ENCODE measurements at regions not wholly inside any gene's neighbourhood (a gene's known extent, or its start where the extent isn't known, plus 50 kb on each side); places are given as distances from the start of the nearest gene placed in this dataset.

DNA sequence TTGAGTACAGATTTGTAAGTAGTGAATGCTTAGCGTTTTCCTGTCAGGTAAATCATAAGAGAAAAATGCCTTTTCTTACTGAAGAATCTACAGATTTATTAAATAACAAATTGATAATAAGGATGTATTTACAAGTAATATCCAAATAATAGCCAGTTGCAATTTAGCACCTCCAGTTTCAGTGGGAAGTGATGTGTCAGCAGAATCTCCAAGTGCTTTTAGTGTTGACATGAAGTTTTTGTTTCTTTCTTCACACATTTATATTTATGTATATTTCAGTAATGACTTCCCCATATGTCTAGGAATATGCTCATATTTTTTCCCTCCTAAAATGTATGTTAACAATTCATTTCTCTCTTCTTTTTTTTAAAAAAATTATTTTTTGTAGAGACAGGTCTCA lies 229.9 kb upstream of the GRIN3A start:
- H2AFZ ChIP-seq (replicated peaks): no peak overlapping the region
- H3K27me3 ChIP-seq: no peaks in the 10 kb centered on the region
- H3K27me3 Mint-ChIP-seq (ENCODE audit: insufficient read depth, low read depth): peaks cover 2% of the 10 kb centered on the region
- no peaks in the 10 kb centered on the region for H3K36me3 Mint-ChIP-seq
- no peaks in the 10 kb centered on the region for H3K4me1 ChIP-seq
- H3K36me3 ChIP-seq: no peaks in the 10 kb centered on the region
- H3K4me2 ChIP-seq: no peak overlapping the region
- H3K9me3 Mint-ChIP-seq: no peaks in the 10 kb centered on the region
- H4K20me1 ChIP-seq (ENCODE audit: low read depth): no peaks in the 10 kb centered on the region
- peaks cover 17% of the 10 kb centered on the region for H3K4me1 Mint-ChIP-seq
- H3K9ac ChIP-seq: no peak overlapping the region
- TF ChIP-seq EZH2phosphoT487 (IDR thresholded peaks at IDR 0.05) (no peak), EZH2 (IDR thresholded peaks at IDR 0.05) (no peak)
- TF ChIP-seq, protein P1, sequence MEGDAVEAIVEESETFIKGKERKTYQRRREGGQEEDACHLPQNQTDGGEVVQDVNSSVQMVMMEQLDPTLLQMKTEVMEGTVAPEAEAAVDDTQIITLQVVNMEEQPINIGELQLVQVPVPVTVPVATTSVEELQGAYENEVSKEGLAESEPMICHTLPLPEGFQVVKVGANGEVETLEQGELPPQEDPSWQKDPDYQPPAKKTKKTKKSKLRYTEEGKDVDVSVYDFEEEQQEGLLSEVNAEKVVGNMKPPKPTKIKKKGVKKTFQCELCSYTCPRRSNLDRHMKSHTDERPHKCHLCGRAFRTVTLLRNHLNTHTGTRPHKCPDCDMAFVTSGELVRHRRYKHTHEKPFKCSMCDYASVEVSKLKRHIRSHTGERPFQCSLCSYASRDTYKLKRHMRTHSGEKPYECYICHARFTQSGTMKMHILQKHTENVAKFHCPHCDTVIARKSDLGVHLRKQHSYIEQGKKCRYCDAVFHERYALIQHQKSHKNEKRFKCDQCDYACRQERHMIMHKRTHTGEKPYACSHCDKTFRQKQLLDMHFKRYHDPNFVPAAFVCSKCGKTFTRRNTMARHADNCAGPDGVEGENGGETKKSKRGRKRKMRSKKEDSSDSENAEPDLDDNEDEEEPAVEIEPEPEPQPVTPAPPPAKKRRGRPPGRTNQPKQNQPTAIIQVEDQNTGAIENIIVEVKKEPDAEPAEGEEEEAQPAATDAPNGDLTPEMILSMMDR (IDR thresholded peaks at IDR 0.05): no peak
- H3F3A ChIP-seq (ENCODE audit: low read depth): no peaks in the 10 kb centered on the region
- peaks cover 3% of the 10 kb centered on the region for H3K9me3 ChIP-seq (ENCODE audit: low read depth)
- no peak overlapping the region for H3K4me3 Mint-ChIP-seq
- no peak overlapping the region for H3K4me3 ChIP-seq
- H3K27ac Mint-ChIP-seq: no peak overlapping the region
- H3K27ac ChIP-seq: no peak overlapping the region
- H3K79me2 ChIP-seq (ENCODE audit: low read depth): no peaks in the 10 kb centered on the region
- DNase-seq (ENCODE audit: low spot score): no peak

DNA sequence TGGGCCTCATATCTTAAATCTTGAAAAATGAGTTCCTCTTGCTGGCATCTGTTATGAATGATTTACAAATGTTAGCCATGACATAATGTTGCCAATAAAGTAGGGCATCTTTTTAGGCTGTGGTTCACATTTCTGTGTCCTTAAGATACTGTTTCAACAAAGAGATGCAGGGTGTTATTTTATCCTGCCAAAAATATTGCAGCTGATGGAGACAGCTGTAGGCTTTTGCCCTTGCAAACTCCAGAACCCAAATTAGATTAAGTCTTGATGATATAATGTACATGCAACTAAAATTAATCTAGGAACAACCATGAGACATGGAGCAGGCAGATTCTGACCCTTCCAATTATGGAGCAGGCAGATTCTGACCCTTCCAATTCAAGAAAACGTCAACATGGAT lies 228.2 kb upstream of the GRIN3A start:
- Mint-ChIP-seq H3K27ac (no peak overlapping the region), H3K4me3 (no peak overlapping the region), H3K27me3 (ENCODE audit: insufficient read depth, low read depth) (peaks cover 4% of the 10 kb centered on the region), H3K9me3 (no peaks in the 10 kb centered on the region), H3K36me3 (no peaks in the 10 kb centered on the region), H3K4me1 (peaks cover 17% of the 10 kb centered on the region)
- no peaks in the 10 kb centered on the region for H3K27me3 ChIP-seq
- no peaks in the 10 kb centered on the region for H3F3A ChIP-seq (ENCODE audit: low read depth)
- H3K79me2 ChIP-seq (ENCODE audit: low read depth): no peaks in the 10 kb centered on the region
- H4K20me1 ChIP-seq (ENCODE audit: low read depth): no peaks in the 10 kb centered on the region
- no peak overlapping the region for H3K9ac ChIP-seq
- no peak overlapping the region for H2AFZ ChIP-seq (replicated peaks)
- H3K36me3 ChIP-seq: no peaks in the 10 kb centered on the region
- TF ChIP-seq, protein P1 (IDR thresholded peaks at IDR 0.05): no peak
- no peak for TF ChIP-seq EZH2phosphoT487 (IDR thresholded peaks at IDR 0.05)
- TF ChIP-seq EZH2 (IDR thresholded peaks at IDR 0.05): no peak
- no peak for DNase-seq (ENCODE audit: low spot score)
- no peak overlapping the region for H3K4me2 ChIP-seq
- H3K9me3 ChIP-seq (ENCODE audit: low read depth): peaks cover 8% of the 10 kb centered on the region
- H3K4me1 ChIP-seq: no peaks in the 10 kb centered on the region
- no peak overlapping the region for H3K4me3 ChIP-seq
- H3K27ac ChIP-seq: no peak overlapping the region

DNA sequence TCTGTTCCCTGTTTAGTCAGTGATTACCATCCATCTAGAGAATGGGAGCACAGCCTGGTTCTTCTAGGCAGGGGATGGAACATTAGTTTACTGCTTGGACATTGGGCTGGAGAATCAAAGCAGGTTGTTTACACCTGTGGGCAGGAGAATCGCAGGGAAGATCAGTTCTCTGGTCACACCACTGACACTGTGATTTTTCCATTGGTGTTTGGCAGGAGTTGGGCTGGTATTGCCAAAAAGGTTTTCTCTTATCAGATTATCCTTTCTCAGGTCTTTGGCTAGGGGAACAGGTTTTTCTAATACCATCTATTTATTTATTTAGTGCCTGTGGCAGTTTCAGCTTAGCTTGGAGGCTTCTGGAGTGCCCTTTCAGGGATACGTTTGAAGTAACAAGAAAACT lies 219.3 kb upstream of the GRIN3A start:
- Mint-ChIP-seq H3K27ac (no peak overlapping the region), H3K9me3 (no peaks in the 10 kb centered on the region)

More for the DNA sequence above, 219.3 kb upstream of the GRIN3A start:
- Histone ChIP-seq H3K27me3 (no peaks in the 10 kb centered on the region), H3K27ac (no peak overlapping the region), H3K9me3 (ENCODE audit: low read depth) (no peaks in the 10 kb centered on the region), H3K4me2 (no peak overlapping the region), H3K9ac (no peak overlapping the region), H3K36me3 (no peaks in the 10 kb centered on the region), H3F3A (ENCODE audit: low read depth) (no peaks in the 10 kb centered on the region), H4K20me1 (ENCODE audit: low read depth) (no peaks in the 10 kb centered on the region), H2AFZ (replicated peaks) (no peak overlapping the region), H3K79me2 (ENCODE audit: low read depth) (no peaks in the 10 kb centered on the region), H3K4me1 (no peaks in the 10 kb centered on the region), H3K4me3 (no peak overlapping the region)
- no peak overlapping the region for H3K4me3 Mint-ChIP-seq
- H3K27me3 Mint-ChIP-seq (ENCODE audit: insufficient read depth, low read depth): peaks cover 5% of the 10 kb centered on the region
- no peak for TF ChIP-seq EZH2 (IDR thresholded peaks at IDR 0.05)
- TF ChIP-seq, protein P1 (IDR thresholded peaks at IDR 0.05): no peak
- TF ChIP-seq EZH2phosphoT487 (IDR thresholded peaks at IDR 0.05): no peak
- no peaks in the 10 kb centered on the region for H3K36me3 Mint-ChIP-seq
- no peak for DNase-seq (ENCODE audit: low spot score)
- H3K4me1 Mint-ChIP-seq: no peaks in the 10 kb centered on the region

Data from neural progenitor cell (in vitro differentiated cells).